GM23338 (cell line): ENCODE measurements at regions not wholly inside any gene's neighbourhood (a gene's known extent, or its start where the extent isn't known, plus 50 kb on each side); places are given as distances from the start of the nearest gene placed in this dataset.

ENCODE experiments used
- CREB1 ChIP-seq: fragments of 250-450 bp; sonication (Bioruptor Pico); IDR thresholded peaks from 2 replicates; pipeline ENCODE4 v1.5.0; 2020; ENCODE audit warnings: low read depth, mild to moderate bottlenecking, moderate library complexity
- EZH2 ChIP-seq: fragments of 200-600 bp; sonication (generic); IDR thresholded peaks from one replicate; pipeline ENCODE4 v1.8.0; 2017; ENCODE audit warnings: antibody characterized with exemption, mild to moderate bottlenecking, low read depth; ENCODE audit not compliant: unreplicated experiment
- EZH2phosphoT487 ChIP-seq: fragments of 200-600 bp; sonication (generic); IDR thresholded peaks from one replicate; pipeline ENCODE4 v1.8.1; 2018; ENCODE audit warnings: antibody characterized with exemption; ENCODE audit not compliant: unreplicated experiment
- JUNB ChIP-seq: IDR thresholded peaks from one replicate; pipeline ENCODE4 v1.6.1; 2016; ENCODE audit warnings: antibody characterized with exemption; ENCODE audit not compliant: unreplicated experiment
- POLR2AphosphoS5 ChIP-seq: IDR thresholded peaks from 2 replicates; pipeline ENCODE4 v1.6.1; 2016; ENCODE audit warnings: antibody characterized with exemption, low read depth
- TF ChIP-seq, protein P1 (sequence below), 2 experiments: fragments of 200-600 bp in 1 of 2; sonication (generic) in 1 of 2; conservative IDR thresholded peaks; 2 replicates each; pipeline versions ENCODE4 v1.5.1 to v1.6.1; 2016 to 2017; ENCODE audit warnings: antibody characterized with exemption in 2 of 2, low read depth in 2 of 2, mild to moderate bottlenecking in 2 of 2, moderate library complexity in 1 of 2
- TF ChIP-seq, protein P2 (sequence below): IDR thresholded peaks from one replicate; pipeline ENCODE4 v1.6.1; 2018; ENCODE audit warnings: antibody characterized with exemption; ENCODE audit not compliant: unreplicated experiment

DNA sequence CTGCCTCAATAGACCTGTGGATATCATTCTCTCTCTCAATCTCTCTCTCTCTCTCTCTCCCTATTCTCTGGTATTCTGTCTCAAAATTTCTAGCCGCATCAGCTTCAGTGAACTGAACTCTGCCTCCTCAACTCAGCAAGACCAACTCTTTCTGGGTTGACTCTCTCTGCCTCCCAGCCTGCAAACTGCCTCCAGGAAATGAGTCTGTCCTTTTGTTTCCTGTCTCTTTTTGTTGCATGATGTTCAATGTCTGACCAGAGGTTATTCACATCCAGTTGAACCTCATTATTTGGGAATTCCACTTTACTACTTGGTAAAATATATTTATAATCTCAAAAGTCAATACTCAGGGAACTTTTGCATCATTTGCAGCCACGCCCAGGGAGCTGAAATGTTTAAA lies 682.7 kb upstream of the FZD8 start:
- no peak for TF ChIP-seq EZH2
- TF ChIP-seq, protein P1, sequence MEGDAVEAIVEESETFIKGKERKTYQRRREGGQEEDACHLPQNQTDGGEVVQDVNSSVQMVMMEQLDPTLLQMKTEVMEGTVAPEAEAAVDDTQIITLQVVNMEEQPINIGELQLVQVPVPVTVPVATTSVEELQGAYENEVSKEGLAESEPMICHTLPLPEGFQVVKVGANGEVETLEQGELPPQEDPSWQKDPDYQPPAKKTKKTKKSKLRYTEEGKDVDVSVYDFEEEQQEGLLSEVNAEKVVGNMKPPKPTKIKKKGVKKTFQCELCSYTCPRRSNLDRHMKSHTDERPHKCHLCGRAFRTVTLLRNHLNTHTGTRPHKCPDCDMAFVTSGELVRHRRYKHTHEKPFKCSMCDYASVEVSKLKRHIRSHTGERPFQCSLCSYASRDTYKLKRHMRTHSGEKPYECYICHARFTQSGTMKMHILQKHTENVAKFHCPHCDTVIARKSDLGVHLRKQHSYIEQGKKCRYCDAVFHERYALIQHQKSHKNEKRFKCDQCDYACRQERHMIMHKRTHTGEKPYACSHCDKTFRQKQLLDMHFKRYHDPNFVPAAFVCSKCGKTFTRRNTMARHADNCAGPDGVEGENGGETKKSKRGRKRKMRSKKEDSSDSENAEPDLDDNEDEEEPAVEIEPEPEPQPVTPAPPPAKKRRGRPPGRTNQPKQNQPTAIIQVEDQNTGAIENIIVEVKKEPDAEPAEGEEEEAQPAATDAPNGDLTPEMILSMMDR (conservative IDR thresholded peaks at IDR 0.05; ENCODE audit: low read depth in 2 of 2): no peak
- no peak for TF ChIP-seq POLR2AphosphoS5
- no peak for TF ChIP-seq EZH2phosphoT487
- TF ChIP-seq JUNB: no peak
- TF ChIP-seq, protein P2, sequence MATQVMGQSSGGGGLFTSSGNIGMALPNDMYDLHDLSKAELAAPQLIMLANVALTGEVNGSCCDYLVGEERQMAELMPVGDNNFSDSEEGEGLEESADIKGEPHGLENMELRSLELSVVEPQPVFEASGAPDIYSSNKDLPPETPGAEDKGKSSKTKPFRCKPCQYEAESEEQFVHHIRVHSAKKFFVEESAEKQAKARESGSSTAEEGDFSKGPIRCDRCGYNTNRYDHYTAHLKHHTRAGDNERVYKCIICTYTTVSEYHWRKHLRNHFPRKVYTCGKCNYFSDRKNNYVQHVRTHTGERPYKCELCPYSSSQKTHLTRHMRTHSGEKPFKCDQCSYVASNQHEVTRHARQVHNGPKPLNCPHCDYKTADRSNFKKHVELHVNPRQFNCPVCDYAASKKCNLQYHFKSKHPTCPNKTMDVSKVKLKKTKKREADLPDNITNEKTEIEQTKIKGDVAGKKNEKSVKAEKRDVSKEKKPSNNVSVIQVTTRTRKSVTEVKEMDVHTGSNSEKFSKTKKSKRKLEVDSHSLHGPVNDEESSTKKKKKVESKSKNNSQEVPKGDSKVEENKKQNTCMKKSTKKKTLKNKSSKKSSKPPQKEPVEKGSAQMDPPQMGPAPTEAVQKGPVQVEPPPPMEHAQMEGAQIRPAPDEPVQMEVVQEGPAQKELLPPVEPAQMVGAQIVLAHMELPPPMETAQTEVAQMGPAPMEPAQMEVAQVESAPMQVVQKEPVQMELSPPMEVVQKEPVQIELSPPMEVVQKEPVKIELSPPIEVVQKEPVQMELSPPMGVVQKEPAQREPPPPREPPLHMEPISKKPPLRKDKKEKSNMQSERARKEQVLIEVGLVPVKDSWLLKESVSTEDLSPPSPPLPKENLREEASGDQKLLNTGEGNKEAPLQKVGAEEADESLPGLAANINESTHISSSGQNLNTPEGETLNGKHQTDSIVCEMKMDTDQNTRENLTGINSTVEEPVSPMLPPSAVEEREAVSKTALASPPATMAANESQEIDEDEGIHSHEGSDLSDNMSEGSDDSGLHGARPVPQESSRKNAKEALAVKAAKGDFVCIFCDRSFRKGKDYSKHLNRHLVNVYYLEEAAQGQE: no peak
- TF ChIP-seq CREB1 (CRISPR knock-in tag): no peak
